OCI-LY7 (cell line): ENCODE measurements at regions not wholly inside any gene's neighbourhood (a gene's known extent, or its start where the extent isn't known, plus 50 kb on each side); places are given as distances from the start of the nearest gene placed in this dataset.

ENCODE experiments used
- BruUV-seq: library from RNA; stranded (reverse); fragments of 400-500 nt; replicated peaks from 2 replicates; lab custom pipeline; 2021; lab: Mats Ljungman, UMichigan
- CTCF ChIA-PET: fragments of 300-600 bp; sonication (Branson Sonifier 250); formaldehyde crosslinking; loops from one replicate; lab custom pipeline; 2022; ENCODE audit warnings: antibody characterized with exemption; ENCODE audit not compliant: unreplicated experiment; lab: Charles Lee
- POLR2A ChIA-PET: fragments of 300-600 bp; sonication (Branson Sonifier 250); formaldehyde crosslinking; loops from one replicate; lab custom pipeline; 2022; ENCODE audit warnings: antibody characterized with exemption; lab: Charles Lee
- DNase-seq: peaks from one replicate; pipeline ENCODE4 v3.0.0-alpha.2; 2015; ENCODE audit warnings: low spot score
- H2AFZ ChIP-seq: fragments of 200-600 bp; sonication (generic), shearing (Covaris generic); 2 replicates; pipeline ENCODE4 v1.6.1; 2014; ENCODE audit warnings: mild to moderate bottlenecking, antibody characterized with exemption, low read length, moderate library complexity
- H3K27ac ChIP-seq: fragments of 200-600 bp; sonication (generic); 2 replicates; pipeline ENCODE4 v1.5.1; 2014; ENCODE audit warnings: mixed run types, low read depth, mild to moderate bottlenecking, moderate library complexity, low read length, inconsistent platforms; ENCODE audit not compliant: poor library complexity, severe bottlenecking
- H3K36me3 ChIP-seq: fragments of 200-600 bp; sonication (generic); 2 replicates; pipeline ENCODE4 v1.6.1; 2014; ENCODE audit warnings: mild to moderate bottlenecking, antibody characterized with exemption, low read length, moderate library complexity, mixed read lengths; ENCODE audit not compliant: insufficient read depth
- H3K4me1 ChIP-seq: fragments of 200-600 bp; sonication (generic); 2 replicates; pipeline ENCODE4 v1.5.1; 2014; ENCODE audit warnings: mild to moderate bottlenecking, low read length; ENCODE audit not compliant: insufficient read depth, poor library complexity, severe bottlenecking
- H3K4me2 ChIP-seq: fragments of 200-600 bp; sonication (generic); 2 replicates; pipeline ENCODE4 v1.6.1; 2014; ENCODE audit warnings: mild to moderate bottlenecking, low read length
- H3K4me3 ChIP-seq: fragments of 200-600 bp; sonication (generic); 2 replicates; pipeline ENCODE4 v1.5.1; 2014; ENCODE audit warnings: mild to moderate bottlenecking, low read depth, low read length; ENCODE audit not compliant: poor library complexity, severe bottlenecking
- H3K79me2 ChIP-seq: fragments of 200-600 bp; sonication (generic); 2 replicates; pipeline ENCODE4 v1.6.1; 2016; ENCODE audit warnings: low read depth, mild to moderate bottlenecking, low read length, moderate library complexity, mixed read lengths; ENCODE audit not compliant: insufficient read depth
- H3K9me2 ChIP-seq: fragments of 200-600 bp; sonication (generic); 2 replicates; pipeline ENCODE4 v1.6.1; 2016; ENCODE audit warnings: mild to moderate bottlenecking, low read length, mixed read lengths; ENCODE audit not compliant: insufficient read depth
- H3K9me3 ChIP-seq: fragments of 200-600 bp; sonication (generic); 2 replicates; pipeline ENCODE4 v1.6.1; 2014; ENCODE audit warnings: mild to moderate bottlenecking, mixed run types, low read length, mixed read lengths
- H4K20me1 ChIP-seq: fragments of 200-600 bp; sonication (generic); 2 replicates; pipeline ENCODE4 v1.6.1; 2014; ENCODE audit warnings: mild to moderate bottlenecking, antibody characterized with exemption, low read length, moderate library complexity, mixed read lengths; ENCODE audit not compliant: insufficient read depth
- CTCF ChIP-seq: fragments of 200-600 bp; sonication (generic); conservative IDR thresholded peaks from 2 replicates; pipeline ENCODE4 v1.5.1; 2014; ENCODE audit warnings: mild to moderate bottlenecking, antibody characterized with exemption, low read length, moderate library complexity, mixed read lengths
- EZH2phosphoT487 ChIP-seq: fragments of 200-600 bp; sonication (generic); IDR thresholded peaks from 2 replicates; pipeline ENCODE4 v1.6.1; 2018; ENCODE audit warnings: low read depth, borderline replicate concordance, mild to moderate bottlenecking, mixed run types, antibody characterized with exemption, low read length, moderate library complexity, mixed read lengths
- intact Hi-C: fragments of 100-400 bp; cut with micrococcal nuclease; formaldehyde crosslinking; loops from one replicate; pipeline ENCODE4 v1.10.0; 2022; ENCODE audit not compliant: unreplicated experiment

DNA sequence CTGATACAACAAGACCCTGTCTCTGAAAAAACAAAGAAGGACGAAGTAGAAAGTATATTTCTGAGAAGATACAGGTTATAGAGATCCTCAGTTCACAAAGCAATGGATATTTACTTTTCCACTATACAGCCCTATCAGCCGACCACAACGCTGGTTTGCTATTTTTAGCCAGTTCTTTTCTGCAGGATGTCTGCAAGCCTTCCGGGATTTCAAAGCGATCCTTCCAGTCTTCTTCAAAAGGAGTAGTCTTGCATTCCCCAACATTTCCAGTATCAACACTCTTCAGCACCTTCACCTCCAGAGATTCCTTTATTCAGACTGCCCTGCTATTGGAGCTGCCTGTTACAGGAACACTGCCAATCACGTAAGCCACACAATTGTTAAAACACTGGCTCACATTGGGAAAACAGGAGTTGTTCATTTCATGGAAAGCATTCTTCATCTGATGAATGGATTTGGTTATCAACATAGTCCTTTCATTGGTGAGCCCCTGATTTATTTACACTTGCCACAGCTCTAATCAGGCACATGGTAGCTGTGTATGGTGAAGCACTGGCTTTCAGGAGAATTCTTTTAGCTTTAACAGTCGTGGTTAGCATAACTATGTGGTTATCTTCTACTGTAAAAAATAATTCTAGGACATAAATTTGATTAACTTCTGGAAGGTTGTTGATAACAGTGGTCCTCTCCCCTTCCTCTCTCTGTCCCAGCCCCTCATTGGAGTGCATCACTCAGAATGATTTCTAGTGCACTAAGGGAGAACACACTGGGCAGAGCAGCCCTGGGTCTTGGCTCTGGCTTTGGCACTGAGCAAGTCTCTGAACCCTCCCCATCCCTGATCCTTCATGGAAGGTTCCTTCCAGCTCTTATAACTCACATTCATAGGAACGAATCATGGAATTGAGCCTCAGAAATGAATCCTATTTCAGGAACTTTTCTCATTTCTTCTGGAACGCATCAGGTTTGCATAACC lies 109.9 kb upstream of the SORBS2 start:
- Histone ChIP-seq H3K27ac (no peak overlapping the region), H3K36me3 (no peaks in the 10 kb centered on the region), H3K4me1 (no peaks in the 10 kb centered on the region), H4K20me1 (no peaks in the 10 kb centered on the region), H3K79me2 (no peaks in the 10 kb centered on the region), H3K9me2 (no peaks in the 10 kb centered on the region), H2AFZ (no peak overlapping the region), H3K4me3 (no peak overlapping the region), H3K4me2 (no peak overlapping the region), H3K9me3 (no peaks in the 10 kb centered on the region)
- TF ChIP-seq EZH2phosphoT487 (no peak), CTCF (no peak)
- BruUV-seq: no TSS peak
- CTCF ChIA-PET: no interaction called here
- DNase-seq: no peak
- intact Hi-C loops: no loop called here
- POLR2A ChIA-PET: interaction anchor here (0.9 to 1.1 kb wide), 2 partner anchors 22 to 33 kb away, joined by 3 read pairs; no protein-coding TSS in a partner anchor

GRCh38 chr4:185924458-185925044 lies 112.6 kb upstream of the SORBS2 start:
- H3K9me2 ChIP-seq: no peaks in the 10 kb centered on the region
- TF ChIP-seq CTCF: no peak
- no peak for TF ChIP-seq EZH2phosphoT487
- no peak for DNase-seq
- no peak overlapping the region for H3K4me2 ChIP-seq
- no peaks in the 10 kb centered on the region for H3K4me1 ChIP-seq
- H3K36me3 ChIP-seq: no peaks in the 10 kb centered on the region
- H3K4me3 ChIP-seq: no peak overlapping the region
- H2AFZ ChIP-seq: no peak overlapping the region
- no peaks in the 10 kb centered on the region for H3K79me2 ChIP-seq
- no TSS peak for BruUV-seq
- CTCF ChIA-PET: no interaction called here
- intact Hi-C loops: no loop called here
- H4K20me1 ChIP-seq: no peaks in the 10 kb centered on the region
- no peak overlapping the region for H3K27ac ChIP-seq
- POLR2A ChIA-PET: no interaction called here
- no peaks in the 10 kb centered on the region for H3K9me3 ChIP-seq
